NCI-H1694 treated with DMSO at 0.1 percent for 48 hours (cell line): ENCODE measurements at regions not wholly inside any gene's neighbourhood (a gene's known extent, or its start where the extent isn't known, plus 50 kb on each side); places are given as distances from the start of the nearest gene placed in this dataset.

Experiments used
- DNase-seq: peaks from one replicate; lab custom pipeline; 2025; lab: John Stamatoyannopoulos, UW

GRCh38 chr10:30256084-30256483, 93.0 kb downstream of the MTPAP start:
- DNase-seq: no peak

GRCh38 chr10:30254926-30255325, 94.2 kb downstream of the MTPAP start:
- no peak for DNase-seq

GRCh38 chr10:30248728-30249127, 100.3 kb downstream of the MTPAP start:
- DNase-seq: no peak

GRCh38 chr10:30247704-30248103, 101.4 kb downstream of the MTPAP start:
- DNase-seq: no peak

- no peak for DNase-seq
These were observed 107.5 kb downstream of the MTPAP start for GRCh38 chr10:30241422-30242110.

GRCh38 chr10:30238836-30239235, 110.2 kb downstream of the MTPAP start:
- no peak for DNase-seq

GRCh38 chr10:30233186-30233959, 115.7 kb downstream of the MTPAP start:
- DNase-seq: no peak

- DNase-seq: no peak
These were observed 117.4 kb downstream of the MTPAP start for GRCh38 chr10:30231709-30232108.

GRCh38 chr10:30231071-30231652, 117.9 kb downstream of the MTPAP start:
- no peak for DNase-seq

- no peak for DNase-seq
These were observed 119.5 kb downstream of the MTPAP start for GRCh38 chr10:30229536-30229935.

- DNase-seq: no peak
These were observed 120.6 kb downstream of the MTPAP start for GRCh38 chr10:30228417-30229036.

GRCh38 chr10:30227481-30227880, 121.6 kb downstream of the MTPAP start:
- DNase-seq: no peak

- no peak for DNase-seq
These were observed 128.9 kb downstream of the MTPAP start for GRCh38 chr10:30219971-30220751.

GRCh38 chr10:30216821-30217220, 132.3 kb downstream of the MTPAP start:
- DNase-seq: no peak

GRCh38 chr10:30215623-30216022, 133.5 kb downstream of the MTPAP start:
- DNase-seq: no peak

GRCh38 chr10:30215141-30215540, 133.9 kb downstream of the MTPAP start:
- DNase-seq: no peak

- no peak for DNase-seq
These were observed 138.8 kb downstream of the MTPAP start for GRCh38 chr10:30210296-30210695.

- DNase-seq: no peak
These were observed 140.7 kb downstream of the MTPAP start for GRCh38 chr10:30208330-30208729.

- no peak for DNase-seq
These were observed 141.5 kb downstream of the MTPAP start for GRCh38 chr10:30207485-30208052.

GRCh38 chr10:30200017-30200415, 140.6 kb upstream of the JCAD start:
- DNase-seq: no peak

GRCh38 chr10:30199376-30200016, 140.1 kb upstream of the JCAD start:
- DNase-seq: no peak
